Middle frontal gyrus (tissue), 1 donor: ENCODE measurements at regions not wholly inside any gene's neighbourhood (a gene's known extent, or its start where the extent isn't known, plus 50 kb on each side); places are given as distances from the start of the nearest gene placed in this dataset.
"Not testable (repeated sequence)": the region's sequence is repeated elsewhere in the genome, so short reads cannot be mapped to it uniquely, and the experiment has no call there.

Source experiments
- DNase-seq: peaks from one replicate; pipeline ENCODE4 v3.0.0-alpha.2; 2015; ENCODE audit warnings: low spot score; ENCODE audit errors: extremely low spot score

DNA sequence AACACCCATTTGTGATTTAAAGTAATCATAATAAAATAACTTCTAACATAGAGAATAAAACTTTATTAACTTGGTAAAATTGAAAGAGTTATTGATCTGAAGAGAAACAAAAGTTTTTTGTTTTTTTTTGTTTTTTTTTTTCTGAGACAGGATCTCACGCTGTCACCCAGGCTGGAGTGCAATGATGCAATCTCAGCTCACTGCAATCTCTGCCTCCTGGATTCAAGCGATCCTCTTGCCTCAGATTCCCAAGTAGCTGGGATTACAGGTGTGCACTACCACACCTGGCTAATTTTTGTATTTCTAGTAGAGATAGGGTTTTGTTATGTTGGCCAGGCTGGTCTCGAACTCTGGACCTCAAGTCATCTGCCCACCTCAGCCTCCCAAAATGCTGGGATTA, 116.5 kb upstream of the SPATA31D4 start:
- DNase-seq = not testable (repeated sequence)

- no peak for DNase-seq
Observed at GRCh38 chr9:81814401-81814793, 113.8 kb upstream of the SPATA31D4 start.

DNA sequence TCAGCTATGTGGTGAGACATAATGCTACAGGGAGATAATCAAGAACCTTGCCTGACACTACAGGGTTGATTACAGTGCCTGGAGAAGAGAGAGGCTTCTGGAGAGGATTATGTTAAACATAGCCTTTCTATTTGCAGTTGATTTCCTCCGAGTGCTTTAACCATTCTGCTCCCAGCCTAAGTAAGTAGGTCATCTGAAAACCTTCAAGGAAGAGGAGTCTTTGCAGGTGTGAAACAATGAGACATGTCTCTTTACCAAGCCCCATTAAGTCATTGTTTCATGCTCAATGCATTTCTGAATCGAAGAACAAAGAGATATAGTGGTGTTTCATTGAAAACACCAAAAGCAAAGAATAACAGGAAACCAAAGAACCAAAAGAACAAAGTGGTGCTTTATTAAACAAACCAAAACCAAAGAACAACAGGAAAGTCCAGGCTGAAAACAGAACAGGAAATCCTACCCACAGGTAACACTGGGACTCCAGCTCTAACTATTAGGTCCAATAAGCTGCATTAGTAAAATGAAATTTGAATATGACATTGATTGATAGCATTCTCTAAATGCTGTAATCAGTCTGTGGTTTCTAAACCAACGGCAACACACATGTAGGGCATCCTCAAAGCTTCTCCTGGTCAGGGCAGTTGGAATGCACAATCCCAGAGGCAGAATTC, 113.3 kb upstream of the SPATA31D4 start:
- no peak for DNase-seq

DNA sequence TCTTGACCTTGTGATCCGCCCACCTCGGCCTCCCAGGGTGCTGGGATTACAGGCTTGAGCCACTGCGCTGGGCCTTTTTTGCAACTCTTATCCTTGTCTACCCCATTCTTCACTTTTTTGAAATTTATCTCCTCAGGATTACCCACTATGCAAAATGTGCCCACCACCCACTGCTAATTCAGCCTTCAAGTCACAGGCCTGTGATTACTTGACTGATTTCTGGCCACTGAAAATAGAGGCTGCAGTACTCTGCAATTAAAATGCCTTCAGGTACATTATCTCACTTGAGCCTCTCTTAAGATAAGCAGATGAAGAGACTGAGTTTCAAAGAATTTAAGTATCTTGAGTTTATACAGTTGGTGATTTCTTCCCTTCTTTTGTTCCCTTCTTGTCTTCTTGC, 112.4 kb upstream of the SPATA31D4 start:
- DNase-seq = no peak

- no peak for DNase-seq
Observed at GRCh38 chr9:81819155-81819554, 109.1 kb upstream of the SPATA31D4 start.

GRCh38 chr9:81819859-81820546, 108.2 kb upstream of the SPATA31D4 start:
- DNase-seq = no peak

GRCh38 chr9:81822301-81822865, 105.8 kb upstream of the SPATA31D4 start:
- no peak for DNase-seq

- DNase-seq = no peak
Observed at GRCh38 chr9:81822967-81823366, 105.3 kb upstream of the SPATA31D4 start.

GRCh38 chr9:81823672-81824554, 104.3 kb upstream of the SPATA31D4 start:
- no peak for DNase-seq

DNA sequence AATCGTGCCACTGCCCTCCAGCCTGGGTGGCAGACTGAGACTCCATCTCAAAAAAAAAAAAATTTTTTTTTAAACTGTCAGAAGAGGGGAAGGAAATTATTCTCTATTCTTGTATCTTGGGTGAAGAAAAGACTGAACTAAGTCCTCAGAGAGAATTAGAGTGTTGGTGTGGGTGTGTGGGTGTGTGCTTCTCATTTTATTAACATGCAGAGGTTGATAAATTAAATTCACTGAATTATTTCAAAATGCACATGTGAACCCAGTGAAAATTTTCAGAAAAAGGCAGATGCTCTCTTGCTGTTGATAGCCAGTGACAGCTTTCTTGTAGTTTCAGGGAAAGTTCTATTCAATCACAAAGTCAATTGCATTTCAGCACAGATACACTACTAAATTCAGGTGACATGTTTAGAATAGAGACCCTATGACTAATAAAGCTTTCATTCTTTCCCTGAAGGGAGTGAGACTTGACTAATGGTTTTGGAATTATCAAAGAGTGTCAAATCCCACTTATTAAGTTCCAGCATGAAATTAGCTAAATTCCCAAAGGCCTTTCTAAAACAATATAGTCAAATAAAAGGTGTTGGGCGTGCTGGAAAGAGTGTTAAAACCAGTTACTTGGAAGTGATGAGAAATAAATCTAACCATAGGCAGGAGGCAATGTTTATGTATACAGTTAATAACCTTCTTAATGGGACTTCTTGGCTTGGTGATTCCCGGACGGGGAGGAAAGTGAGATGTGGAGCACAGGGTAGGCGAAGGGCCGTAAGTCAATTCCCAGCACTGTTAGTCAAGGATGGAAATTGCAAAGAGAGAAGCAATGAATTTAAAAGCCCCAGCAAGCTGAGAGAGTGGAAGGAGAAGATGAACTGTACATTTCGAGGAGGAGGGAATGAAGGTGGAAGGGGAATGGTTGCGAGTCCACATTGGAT, 103.2 kb upstream of the SPATA31D4 start:
- DNase-seq = no peak

DNA sequence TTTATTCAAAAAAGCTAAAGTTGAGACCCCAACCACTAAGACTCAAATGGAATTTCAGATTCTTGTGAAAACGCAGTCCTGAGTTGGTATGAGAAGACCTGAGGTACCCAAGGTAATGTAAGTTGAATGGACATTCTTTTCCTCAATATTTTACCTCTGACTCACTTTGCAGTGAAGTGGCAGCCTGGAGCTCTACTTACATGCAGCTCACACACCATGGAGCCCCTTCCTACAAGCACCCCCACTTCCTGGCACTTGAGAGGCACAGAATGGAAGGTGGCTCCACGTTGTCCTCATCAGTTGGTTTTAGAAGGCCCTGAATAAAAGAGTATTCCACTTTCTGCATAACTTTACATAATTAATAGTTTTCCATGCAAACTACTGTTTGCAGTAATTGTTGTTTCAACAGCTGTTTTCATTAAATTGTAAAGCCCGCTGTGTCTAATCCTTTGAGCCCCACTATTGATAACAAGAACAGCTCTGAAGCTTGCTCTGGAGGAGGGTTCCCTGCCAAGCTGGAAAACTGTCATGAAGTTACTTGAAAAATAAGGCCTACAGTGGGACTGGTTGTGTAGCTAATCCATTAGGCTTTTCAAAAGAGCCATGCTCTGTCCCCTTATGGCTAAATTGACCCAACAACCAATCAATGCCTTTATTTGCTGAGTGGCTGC, 102.2 kb upstream of the SPATA31D4 start:
- DNase-seq = no peak

- DNase-seq = peak; percentile 88
Observed at GRCh38 chr9:81826517-81826906, 101.7 kb upstream of the SPATA31D4 start.

DNA sequence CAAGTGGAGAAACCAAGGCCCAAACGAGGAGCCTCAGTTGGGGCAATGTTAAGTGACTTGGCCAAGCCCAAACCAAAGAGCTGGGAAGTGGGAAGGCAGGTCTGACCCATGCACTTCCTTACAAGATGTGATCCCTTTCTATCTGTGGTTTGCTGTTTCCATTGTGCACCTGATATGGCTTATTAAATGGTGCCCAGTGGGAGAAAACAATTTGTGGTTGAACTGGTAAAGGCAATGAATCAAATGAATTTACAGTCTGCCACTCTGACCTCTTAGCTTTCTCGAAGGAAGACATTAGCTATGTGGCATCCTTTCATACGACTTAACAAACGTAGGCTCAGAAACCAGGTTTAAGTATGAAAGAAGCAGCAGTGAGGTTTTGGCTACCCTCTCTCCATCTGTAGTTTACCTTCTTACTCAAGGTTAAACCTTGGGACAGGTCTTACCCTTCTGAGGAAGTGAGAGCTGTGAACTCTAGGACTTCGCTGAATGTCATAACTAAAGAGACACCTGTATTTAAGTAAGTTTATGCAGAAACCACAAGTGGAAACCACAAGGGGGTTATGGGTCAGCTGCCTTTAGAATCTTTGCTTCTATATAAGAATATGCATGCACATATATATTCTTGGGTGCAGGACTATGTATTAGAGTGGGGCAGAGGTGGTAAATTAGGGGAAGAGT, 100.5 kb upstream of the SPATA31D4 start:
- DNase-seq = no peak

DNA sequence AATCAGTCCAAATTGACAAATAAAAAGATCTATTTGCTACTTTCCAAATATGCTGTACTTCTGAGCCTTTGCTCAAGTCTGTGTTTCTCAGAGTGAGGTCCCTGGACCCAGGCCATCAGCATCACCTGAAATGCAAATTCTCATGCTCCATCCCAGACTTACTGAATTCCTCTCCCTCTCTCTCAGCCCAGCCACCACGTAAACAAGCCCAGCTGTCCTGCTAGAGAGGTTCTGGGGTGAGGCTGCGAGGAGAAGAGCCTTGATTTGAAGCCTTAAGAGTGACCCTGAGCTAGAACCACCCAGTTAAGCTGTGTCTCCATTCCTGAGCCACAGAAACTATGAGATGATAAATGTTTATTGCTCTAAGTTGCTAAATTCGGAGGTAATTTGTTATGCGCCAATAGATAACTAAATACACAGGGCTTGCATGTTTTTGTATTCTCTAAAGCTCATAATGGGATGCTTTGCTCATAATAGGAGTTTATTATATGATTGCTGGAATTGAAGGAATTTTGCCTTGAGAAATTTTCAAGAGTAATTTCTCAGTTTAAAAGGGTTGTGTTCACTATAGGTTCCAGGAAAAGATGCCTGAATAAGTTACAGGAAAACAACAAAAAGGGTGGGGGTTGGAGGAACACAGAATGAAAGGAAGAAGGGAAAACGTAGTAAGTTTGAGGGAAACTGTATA, 98.9 kb upstream of the SPATA31D4 start:
- no peak for DNase-seq

DNA sequence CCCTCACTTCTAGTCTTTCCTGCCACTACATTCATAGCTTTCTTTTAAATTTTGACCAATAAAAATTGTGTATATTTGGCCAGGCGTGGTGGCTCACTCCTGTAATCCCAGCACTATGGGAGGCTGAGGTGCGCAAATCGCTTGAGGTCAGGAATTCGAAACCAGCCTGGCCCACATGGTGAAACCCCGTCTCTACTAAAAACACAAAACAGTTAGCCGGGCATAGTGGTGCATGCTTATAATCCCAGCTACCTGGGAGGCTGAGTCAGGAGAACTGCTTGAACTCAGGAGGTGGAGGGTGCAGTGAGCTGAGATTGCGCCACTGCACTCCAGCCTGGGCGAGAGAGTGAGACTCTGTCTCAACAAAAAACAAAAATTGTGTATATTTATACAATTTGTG, 97.8 kb upstream of the SPATA31D4 start:
- not testable (repeated sequence) for DNase-seq

DNA sequence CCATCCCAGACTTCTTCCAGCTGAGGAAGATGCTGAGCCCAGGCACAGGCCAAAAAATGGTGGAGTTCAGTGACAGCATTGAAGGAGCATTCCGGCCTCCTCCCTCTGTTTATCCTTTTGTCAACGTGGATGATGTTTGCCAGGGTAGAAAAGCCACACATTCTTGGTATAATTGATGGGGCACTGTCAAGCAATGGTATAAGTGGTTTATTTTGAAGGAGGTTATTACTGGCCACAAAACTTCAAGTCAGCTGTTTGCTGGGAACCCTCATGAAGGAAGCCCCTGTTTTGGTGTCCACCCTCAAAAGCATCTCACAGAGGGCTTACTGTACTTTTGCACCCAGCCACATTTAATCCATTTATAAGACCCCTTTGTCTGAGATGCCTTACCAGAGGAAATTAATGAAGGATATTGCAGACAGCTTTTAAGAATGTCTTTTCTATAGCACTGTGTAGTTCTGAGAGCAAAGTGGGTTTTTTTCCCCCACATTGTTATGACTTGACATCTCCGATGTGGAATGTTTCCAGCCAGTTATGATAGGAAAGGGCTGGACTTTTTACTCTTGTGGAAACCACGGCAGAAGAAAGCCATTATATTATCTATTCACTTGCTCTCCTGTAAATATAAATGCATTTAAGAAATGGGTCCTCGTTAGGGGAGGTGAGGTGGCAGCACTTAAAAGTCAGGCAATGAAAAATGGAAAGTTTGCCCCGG, 95.5 kb upstream of the SPATA31D4 start:
- DNase-seq = no peak

DNA sequence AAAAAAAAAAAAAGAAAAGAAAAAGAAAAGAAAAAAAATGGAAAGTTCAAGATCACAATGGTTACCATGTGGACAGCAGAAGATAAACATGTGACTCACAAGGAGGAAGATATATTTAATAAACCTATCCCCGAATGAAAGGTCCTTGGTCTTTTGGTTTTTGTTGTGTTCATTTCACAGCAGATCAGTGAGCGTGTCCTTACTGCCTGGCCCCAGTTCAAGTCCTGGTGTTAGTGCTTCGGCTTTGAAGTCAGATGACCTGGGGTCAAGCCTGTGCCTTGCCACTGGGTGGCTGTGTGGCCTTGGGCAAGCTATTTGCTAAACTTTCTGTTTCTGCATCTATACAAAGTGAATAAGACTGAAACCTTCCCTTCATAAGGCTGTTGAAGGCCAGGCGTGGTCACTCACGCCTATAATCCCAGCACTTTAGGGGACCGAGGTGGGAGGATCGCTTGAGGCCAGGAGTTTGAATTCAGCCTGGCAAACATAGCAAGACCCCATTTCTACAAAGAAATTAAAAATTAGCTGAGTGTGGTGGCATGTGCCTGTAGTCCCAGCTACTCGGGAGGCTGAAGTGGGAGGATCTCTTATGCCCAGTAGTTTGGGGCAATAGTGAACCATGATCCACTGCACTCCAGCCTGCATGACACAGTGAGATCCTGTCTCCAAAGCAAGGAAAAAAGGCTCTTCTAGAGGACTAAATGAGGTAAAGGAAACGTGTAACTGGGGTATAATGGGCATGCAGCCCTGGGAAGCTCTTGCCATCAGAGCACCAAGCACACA, 94.5 kb upstream of the SPATA31D4 start:
- DNase-seq = no peak

DNA sequence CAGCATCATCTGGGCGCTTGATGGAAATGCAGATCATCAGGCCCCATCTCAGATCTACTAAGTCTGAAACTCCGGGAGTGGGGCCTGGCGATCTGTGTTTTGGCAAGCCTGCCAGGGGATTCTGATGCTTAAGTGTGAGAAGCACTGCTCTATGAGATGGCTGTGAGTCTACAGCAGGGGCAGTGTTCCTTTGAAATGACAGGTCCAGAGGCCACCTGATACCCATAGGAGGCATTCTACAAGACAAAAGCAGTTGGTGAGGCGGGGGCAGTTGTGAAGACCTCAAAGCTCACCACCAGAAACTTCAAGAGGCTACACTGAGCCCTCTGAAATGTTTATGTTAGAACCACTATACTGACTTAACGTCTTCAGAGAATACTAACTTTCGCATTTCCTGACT, 86.9 kb upstream of the SPATA31D4 start:
- no peak for DNase-seq
